ENCODE measurements at regions not wholly inside any gene's neighbourhood (a gene's known extent, or its start where the extent isn't known, plus 50 kb on each side); places are given as distances from the start of the nearest gene placed in this dataset.

DNA sequence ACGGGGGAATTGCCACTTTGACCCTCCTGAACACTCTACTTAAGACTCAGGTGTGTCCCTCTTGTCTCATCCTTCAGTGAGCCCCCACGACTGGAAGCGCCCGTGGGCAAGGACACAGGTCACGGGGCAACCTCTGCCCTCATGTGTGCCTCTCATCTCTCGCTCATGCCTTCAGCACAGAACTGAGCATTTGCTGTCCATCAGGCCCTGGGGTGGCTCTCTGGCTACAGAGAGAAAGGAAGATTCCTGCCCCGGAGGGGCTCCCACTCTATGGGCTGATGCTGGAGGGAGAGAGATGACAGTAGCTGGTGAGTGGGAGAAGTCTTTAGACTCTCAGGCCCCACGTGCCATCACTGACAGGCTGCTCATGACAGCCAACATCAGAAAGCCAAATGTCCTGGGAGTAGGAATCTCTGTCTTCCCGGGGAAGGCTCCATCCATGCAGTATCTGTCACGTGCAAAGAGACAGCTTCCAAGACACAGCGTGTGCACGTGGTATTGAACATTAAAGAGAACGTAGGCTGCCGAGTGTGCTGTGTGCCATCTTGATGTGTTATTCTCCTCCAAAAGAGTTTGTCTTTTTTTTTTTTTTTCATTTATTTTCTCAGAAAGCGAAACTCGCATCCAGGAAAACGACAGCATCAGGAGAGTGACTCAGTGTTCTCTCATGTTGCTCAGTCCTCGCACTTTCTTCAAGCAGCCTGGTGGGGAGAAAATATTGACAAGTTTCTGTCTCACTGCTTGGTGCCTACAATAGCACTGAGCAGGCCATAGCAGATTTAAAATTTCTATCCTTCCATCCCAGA lies 190.5 kb downstream of the GAS1 start:
- no peak for DNase-seq

DNA sequence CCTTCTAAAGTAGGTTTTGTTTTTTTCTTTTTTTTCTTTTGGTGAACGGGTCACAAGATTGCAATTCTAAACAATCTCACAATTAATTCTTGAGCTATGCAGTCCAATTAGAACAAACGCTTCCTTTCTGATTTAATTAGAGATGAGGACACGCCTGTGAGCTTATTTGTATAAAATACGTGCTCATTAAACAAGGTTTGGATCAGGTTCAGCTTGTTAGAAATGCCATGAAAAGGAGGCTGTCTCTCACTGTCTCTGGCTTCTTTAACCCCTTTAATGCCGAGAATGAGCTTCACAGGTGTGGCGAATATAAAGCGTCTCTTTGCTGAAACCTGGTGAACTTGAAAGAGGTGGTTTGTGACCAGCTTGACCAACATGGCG lies 191.8 kb downstream of the GAS1 start:
- DNase-seq: no peak

DNA sequence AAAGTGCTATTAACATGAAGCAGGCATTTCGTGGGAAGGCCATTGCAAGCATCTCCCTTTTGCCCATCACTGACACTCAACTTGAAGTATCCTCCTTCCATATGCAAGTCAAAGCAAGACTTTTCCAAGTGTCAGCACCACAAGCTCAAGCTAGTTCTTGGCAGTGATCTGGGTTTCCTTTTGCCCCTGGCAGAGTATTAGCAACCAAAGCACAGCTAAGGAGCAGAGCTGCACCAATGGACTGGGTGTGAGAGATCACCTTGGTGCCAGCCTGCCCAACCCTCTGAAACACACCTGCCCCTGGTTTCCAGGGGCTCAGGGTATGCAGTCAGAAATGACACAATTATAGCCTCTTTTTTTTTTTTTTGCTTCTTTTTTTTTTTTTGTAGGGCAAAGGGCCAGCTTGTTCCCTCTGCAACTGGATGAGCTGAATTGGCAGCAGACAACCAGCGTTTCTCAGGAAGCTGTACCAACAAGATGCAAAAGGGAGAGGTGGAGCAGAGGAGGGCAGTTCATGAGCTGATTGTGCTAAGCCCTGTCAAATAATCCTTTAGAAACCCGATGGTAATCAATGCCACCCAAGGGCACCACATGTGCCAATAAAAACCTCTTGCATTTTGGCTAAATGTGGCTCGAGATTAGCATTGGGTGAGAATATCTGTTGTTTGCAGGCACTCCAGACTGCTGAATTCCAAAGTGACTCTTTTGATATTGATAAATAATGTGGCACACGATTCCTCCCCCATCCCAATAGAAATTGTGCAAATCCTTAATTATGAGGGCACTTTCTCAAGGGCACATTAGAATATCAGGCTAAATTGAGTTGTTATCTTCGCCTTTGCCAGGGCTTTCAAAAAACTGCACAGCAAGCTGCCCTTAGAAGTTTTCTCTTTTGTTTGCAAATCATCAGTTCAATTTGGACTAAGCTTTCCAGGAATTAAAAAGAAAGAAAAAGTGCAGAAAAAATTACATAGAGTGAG lies 192.4 kb downstream of the GAS1 start:
- DNase-seq: no peak

GRCh38 chr9:86753836-86754235 lies 193.5 kb downstream of the GAS1 start:
- no peak for DNase-seq

DNA sequence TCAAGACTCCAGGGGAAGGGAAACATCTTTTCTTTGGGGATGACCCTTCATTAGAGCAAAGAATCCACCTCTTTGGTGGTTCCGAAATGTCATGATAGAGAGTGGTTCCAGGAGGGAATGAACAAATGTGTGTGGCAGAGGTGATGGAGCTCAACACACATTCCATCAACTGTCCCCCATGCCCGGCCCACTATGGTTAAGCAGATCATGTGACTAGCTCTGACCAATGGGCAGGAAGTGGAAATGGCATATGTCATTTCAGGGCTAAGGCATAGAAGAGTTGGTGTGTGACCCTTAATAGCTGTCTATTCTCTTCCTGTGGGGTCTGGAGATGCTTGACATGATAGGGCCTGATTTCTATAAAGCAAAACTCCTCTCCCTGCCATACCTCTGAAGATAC lies 194.6 kb downstream of the GAS1 start:
- no peak for DNase-seq

- no peak for DNase-seq
Measured at GRCh38 chr9:86751956-86752355, 195.3 kb downstream of the GAS1 start.

- peak; percentile 70 for DNase-seq
Measured at GRCh38 chr9:86751207-86751606, 196.1 kb downstream of the GAS1 start.

GRCh38 chr9:86749894-86750255 lies 197.4 kb downstream of the GAS1 start:
- peak; percentile 52 for DNase-seq

DNA sequence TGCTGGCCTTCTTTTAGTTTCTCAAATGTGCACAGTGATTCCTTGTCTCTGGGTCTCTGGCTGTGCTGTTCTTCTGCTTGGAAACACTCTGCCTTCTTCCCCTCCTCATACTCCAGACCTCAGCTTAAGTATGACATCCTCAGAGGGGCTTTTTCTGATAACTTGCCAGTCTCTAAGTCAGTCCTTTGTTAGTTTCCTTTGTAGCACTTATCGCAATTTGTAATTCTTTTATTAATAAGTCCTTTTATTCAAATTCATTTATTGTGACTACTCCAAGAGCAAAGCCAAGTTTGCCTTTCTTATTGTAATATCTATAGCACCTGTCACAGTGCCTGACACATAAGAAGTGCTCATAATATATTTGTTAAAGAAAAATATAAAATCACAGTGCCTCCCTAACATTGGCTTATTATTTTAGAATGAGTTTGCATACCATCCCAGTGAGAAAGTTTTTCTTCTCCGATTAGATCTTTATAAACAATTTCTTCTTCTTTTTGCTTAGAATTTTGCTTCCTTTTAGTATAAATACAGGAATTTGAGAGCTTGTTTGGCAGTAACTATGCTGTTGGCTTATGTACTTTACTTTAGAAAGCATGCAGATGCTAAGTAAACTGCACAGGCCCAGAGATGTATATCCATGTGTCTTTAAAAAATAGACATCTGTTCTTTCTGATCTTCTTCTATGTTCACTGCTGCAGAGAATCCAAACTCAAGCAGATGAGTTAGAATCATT lies 198.0 kb downstream of the GAS1 start:
- DNase-seq: no peak

DNA sequence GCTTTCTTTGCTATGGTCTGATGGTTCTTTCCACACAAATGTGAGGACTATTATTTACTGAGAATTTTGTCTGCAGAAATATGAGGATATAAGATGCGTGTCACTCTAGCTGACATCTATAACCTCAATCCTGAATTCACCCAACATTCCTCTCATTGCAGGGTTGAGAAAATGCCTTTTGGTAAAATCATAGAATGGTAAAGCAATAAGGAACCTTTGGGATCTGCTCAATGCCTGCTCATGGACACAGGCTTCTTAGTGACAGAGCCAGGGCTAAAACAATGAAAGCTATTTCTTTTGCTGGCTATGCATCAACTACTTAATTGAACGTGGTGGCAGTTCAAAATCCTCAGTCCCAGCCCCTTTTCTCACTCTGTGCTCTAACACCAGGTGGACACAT lies 199.6 kb downstream of the GAS1 start:
- DNase-seq: no peak

DNA sequence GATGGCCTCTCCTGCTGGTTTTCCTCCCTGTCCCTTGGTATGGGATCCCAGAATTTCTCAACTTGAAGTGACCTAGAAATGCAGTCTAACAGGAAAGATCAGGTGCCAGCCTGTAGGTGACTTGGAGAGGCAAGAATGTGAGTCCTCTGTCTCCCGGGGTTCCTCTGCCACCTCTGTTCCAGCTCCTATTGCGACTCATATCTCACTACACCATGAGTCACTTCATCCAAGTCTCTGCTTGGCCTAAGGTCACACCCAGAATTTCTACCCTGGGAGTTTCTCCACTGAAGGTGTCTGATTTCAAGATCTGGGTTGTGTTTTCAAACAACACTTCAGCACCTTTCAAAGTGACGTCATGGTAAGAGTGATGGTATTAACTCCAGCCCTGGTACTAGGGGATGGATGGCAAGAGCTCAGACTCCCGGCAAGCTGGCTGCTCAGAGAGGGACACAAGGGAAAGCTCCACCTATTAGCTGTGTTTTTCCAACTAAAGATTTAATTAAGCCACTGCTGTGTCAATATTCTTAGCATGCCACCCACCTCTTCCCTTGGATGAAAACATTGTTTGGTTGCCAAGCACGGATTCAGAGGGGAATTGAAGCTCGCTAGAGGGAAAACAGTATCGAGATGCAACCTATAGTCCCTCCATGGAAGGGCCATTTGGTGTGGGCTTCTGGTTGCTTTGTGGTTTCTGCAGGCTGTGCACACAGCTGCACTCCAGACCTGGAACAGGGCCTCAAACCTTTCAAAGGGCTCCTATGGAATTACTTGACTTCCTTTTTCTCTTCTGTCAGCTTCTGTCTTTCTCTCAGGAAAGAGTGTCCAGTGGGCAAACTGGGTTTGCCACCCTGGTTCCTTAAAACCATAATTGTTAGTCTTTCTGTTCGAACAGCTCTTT lies 205.7 kb downstream of the GAS1 start:
- peak; percentile 42 for DNase-seq

- no peak for DNase-seq
Measured at GRCh38 chr9:86735772-86736458, 211.4 kb downstream of the GAS1 start.

DNA sequence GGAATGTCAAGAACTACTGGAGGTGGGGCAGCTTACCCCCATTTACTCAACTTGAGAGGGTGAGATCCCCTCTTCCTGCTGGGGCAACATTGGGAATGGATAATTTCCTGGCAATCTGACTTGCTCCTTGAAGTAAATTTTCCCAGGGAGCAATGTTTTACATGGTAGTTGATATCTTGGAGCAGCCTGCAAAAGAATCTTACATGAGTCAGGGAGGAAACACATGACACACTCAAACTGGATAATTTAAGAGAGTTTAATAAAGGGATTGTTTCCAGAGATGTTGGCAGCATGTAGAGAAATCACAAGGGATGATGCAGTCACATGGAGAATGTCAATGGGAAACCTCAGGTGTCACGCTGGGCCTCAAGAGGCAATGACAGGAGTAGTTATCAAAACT lies 212.5 kb downstream of the GAS1 start:
- peak; percentile 4 for DNase-seq

DNA sequence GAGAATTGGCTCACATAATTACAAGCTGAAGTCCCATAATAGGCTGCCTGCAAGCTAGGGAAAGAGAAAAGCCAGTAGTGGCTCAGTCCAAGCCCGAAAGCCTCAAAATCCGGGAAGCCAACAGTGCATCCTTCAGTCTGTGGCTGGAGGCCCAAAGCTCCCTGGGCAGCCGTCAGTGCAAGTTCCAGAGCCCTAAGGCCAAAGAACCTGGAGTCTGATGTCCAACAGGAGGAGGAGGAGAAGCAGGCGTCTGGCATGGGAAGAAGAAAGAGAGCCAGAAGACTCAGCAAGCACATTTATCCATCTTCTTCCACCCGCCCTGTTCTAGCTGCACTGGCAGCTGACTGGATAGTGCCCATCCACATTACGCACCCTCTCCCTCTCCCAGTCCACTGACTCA lies 213.4 kb downstream of the GAS1 start:
- no peak for DNase-seq

- DNase-seq: peak; percentile 61
Measured at GRCh38 chr9:86732514-86733171, 214.7 kb downstream of the GAS1 start.

DNA sequence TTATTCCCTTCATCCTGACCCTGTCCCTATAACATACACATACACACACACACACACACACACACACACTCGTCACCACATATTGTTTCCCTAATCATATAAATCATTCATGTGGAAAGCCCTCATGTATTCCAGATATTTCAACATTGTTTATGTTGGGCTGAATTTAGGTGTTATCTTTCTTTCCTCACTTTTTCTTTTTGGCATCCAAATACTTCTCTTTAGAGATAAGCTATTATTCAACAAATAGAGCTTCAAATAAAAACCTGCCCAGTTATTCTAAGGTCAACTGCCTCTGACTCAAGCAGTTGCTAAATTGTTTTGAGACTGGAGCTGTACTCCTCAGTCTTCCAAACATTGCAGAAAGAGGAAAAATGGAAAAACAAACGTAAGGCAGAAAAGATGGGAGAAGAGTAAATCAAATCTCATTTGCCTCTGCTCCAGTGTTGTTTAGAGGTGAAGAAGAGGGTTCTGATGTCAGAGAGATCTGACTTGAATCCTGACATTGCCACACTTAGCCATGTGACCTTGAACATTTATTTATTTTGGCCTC lies 215.7 kb downstream of the GAS1 start:
- DNase-seq: peak; percentile 49

DNA sequence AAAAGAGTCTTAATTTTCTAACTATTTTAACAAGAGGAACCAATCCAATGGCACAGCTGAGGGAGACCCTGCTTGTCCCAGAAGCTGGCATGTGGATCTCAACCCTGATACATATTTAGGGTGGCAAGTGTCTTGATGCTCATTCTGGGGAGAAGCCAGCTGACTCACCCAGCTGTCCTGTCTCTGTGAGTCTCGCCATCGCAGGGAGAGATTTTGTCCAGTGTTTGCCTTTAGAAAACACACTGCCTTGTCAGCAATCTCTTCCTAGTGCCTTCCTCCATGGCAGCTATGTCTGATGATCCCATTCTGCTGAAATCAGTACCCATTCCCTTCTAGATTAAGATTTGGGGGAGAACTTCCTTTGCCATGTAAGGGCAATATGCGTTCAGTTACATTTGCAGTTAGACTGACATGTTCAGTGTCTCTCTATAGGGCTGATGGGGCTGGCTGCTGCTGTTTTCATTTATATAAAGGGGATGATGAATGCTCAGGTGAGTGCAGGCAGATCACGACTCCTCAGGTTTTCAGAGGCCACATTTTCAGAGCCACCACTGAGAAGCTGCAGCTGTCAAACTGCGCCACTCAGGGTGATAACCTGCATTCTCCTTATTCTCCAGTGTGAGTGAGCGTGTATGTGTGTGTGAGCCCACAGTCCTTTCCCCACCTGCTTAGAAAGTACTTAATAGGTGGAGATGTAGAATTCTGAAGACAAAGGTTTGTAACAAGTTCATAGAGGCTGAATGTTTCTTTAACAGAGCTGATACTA lies 217.0 kb downstream of the GAS1 start:
- no peak for DNase-seq

DNA sequence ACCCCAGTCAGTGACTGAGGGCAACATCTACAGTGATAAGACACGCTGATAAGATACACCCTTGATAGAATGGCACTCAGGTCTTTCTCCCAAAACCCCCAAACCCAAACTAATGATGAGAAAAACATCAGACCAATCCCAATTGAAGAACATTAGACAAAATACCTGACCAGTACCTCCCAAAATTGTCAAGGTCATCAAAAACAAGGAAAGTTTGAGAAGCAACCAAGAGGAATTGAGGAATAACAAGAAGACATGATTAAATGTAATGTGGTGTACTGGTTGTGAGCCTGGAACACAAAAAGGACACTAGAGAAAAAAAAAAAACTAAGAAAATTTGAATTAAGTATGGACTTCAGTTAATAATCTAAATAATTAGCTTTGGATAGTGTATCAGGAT lies 222.8 kb downstream of the GAS1 start:
- no peak for DNase-seq

DNA sequence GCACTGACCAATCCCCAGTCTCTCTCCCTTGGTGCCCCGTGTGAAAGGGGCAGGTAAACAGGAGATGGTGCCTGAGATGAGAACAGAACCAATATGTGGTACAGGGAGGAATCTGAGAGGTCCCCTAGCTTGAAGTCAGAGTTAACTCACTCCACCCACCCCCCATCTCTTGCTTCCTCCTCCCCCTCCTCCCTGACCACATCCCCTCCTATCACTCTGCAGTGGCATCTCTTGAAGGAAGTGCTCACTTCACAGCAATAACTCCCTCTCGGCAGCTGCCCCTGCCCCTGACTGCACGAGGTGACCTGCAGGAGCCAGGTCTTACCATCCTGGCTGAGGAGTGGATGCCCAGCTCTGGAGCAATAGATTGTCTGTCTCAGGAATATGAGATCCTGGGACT lies 224.0 kb downstream of the GAS1 start:
- no peak for DNase-seq

DNA sequence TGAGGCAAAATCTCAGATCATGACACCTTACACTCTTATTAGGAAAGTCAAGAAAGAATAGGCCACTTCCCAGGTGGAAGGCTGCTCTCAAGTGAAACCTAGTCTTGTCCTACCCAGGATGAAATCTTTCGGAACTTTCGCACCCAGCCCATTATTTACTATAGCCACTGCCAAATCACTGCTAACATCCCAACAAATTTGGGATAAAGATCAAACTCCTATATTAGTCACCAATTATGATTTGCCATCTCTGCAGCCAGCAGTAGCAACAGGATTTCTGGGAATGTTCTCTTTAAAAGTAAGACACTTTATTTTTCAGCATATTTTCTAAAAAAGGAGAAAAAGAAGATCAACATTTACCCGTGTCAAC lies 224.6 kb downstream of the GAS1 start:
- DNase-seq: no peak
